A673 (cell line): ENCODE measurements at regions not wholly inside any gene's neighbourhood (a gene's known extent, or its start where the extent isn't known, plus 50 kb on each side); places are given as distances from the start of the nearest gene placed in this dataset.
A peak's percentile ranks its signal among the peaks of the same experiment; 100 is the strongest.

Experiments used
- BruUV-seq: library from RNA; stranded (reverse); fragments of 400-500 nt; replicated peaks from 2 replicates; lab custom pipeline; 2021; lab: Mats Ljungman, UMichigan
- CTCF ChIA-PET: fragments of 300-600 bp; sonication (Branson Sonifier 250); formaldehyde crosslinking; loops from one replicate; lab custom pipeline; 2022; ENCODE audit warnings: antibody characterized with exemption; lab: Charles Lee
- POLR2A ChIA-PET: fragments of 300-600 bp; sonication (Branson Sonifier 250); formaldehyde crosslinking; loops from one replicate; lab custom pipeline; 2022; ENCODE audit warnings: antibody characterized with exemption; ENCODE audit not compliant: low non-redundant PET; lab: Charles Lee
- DNase-seq: peaks from one replicate; pipeline ENCODE4 v3.0.0-alpha.2; 2015; ENCODE audit warnings: low spot score
- H3K27ac ChIP-seq: fragments of 200-600 bp; sonication (generic); 2 replicates; pipeline ENCODE4 v1.5.1; 2016; ENCODE audit warnings: mixed run types, low read depth, mild to moderate bottlenecking, mixed read lengths, antibody characterized with exemption, low read length; ENCODE audit not compliant: poor library complexity, severe bottlenecking
- H3K27me3 ChIP-seq: fragments of 200-600 bp; sonication (generic); replicated peaks from 2 replicates; pipeline ENCODE4 v1.6.1; 2017; ENCODE audit warnings: mixed run types, low read depth, mild to moderate bottlenecking, mixed read lengths, antibody characterized with exemption, low read length; ENCODE audit not compliant: insufficient read depth, poor library complexity
- H3K36me3 ChIP-seq: fragments of 200-600 bp; sonication (generic); 2 replicates; pipeline ENCODE4 v1.6.1; 2016; ENCODE audit warnings: mixed run types, mild to moderate bottlenecking, mixed read lengths, antibody characterized with exemption, low read length; ENCODE audit not compliant: insufficient read depth, poor library complexity, severe bottlenecking
- H3K4me1 ChIP-seq: fragments of 200-600 bp; sonication (generic); 2 replicates; pipeline ENCODE4 v1.6.1; 2017; ENCODE audit warnings: mixed run types, mild to moderate bottlenecking, mixed read lengths, antibody characterized with exemption, low read length; ENCODE audit not compliant: insufficient read depth, poor library complexity, severe bottlenecking
- H3K4me3 ChIP-seq: fragments of 200-600 bp; sonication (generic); 2 replicates; pipeline ENCODE4 v1.5.1; 2016; ENCODE audit warnings: low read depth, mixed run types, mild to moderate bottlenecking, mixed read lengths, low read length; ENCODE audit not compliant: poor library complexity, severe bottlenecking
- H3K9me3 ChIP-seq: fragments of 200-600 bp; sonication (generic); 2 replicates; pipeline ENCODE4 v1.6.1; 2016; ENCODE audit warnings: mixed run types, low read depth, mild to moderate bottlenecking, mixed read lengths, antibody characterized with exemption, low read length; ENCODE audit not compliant: poor library complexity, severe bottlenecking
- CTCF ChIP-seq: fragments of 300-800, 200-600 bp; sonication (generic); conservative IDR thresholded peaks from 2 replicates; pipeline ENCODE4 v1.5.1; 2017; ENCODE audit warnings: low read depth, mild to moderate bottlenecking, antibody characterized with exemption, low read length, moderate library complexity, mixed read lengths
- EZH2 ChIP-seq: fragments of 200-600 bp; sonication (generic); IDR thresholded peaks from 2 replicates; pipeline ENCODE4 v1.6.1; 2017; ENCODE audit warnings: borderline replicate concordance, low read depth, mild to moderate bottlenecking, mixed read lengths, antibody characterized with exemption, low read length; ENCODE audit not compliant: poor library complexity, severe bottlenecking
- intact Hi-C: fragments of 100-400 bp; cut with micrococcal nuclease; formaldehyde crosslinking; loops from one replicate; pipeline ENCODE4 v1.10.0; 2022; ENCODE audit not compliant: unreplicated experiment

GRCh38 chr12:127482950-127483349 is 784.0 kb upstream of the TMEM132C start:
- Histone ChIP-seq H3K36me3 (no peaks in the 10 kb centered on the region), H3K27me3 (no peaks in the 10 kb centered on the region), H3K27ac (no peak overlapping the region), H3K4me1 (no peaks in the 10 kb centered on the region), H3K9me3 (no peaks in the 10 kb centered on the region), H3K4me3 (no peak overlapping the region)
- no peak for DNase-seq
- TF ChIP-seq EZH2 (no peak), CTCF (no peak)
- intact Hi-C loops, result no loop called here
- no TSS peak for BruUV-seq
- CTCF ChIA-PET, result no interaction called here
- POLR2A ChIA-PET, result no interaction called here

- H3K4me3 ChIP-seq, result no peak overlapping the region
- DNase-seq, result peak; percentile 14
- intact Hi-C loops, result no loop called here
- no peaks in the 10 kb centered on the region for H3K36me3 ChIP-seq
- CTCF ChIA-PET, result interaction anchor here (1.0 kb wide), 1 partner anchor 192 kb away, joined by 5 read pairs; no protein-coding TSS in a partner anchor
- TF ChIP-seq CTCF (no peak), EZH2 (no peak)
- no peaks in the 10 kb centered on the region for H3K9me3 ChIP-seq
- POLR2A ChIA-PET, result no interaction called here
- H3K4me1 ChIP-seq, result no peaks in the 10 kb centered on the region
- BruUV-seq, result no TSS peak
- H3K27me3 ChIP-seq, result peaks cover 2% of the 10 kb centered on the region
- no peak overlapping the region for H3K27ac ChIP-seq
These were observed 781.4 kb upstream of the TMEM132C start for GRCh38 chr12:127485528-127485927.

- no TSS peak for BruUV-seq
- no peaks in the 10 kb centered on the region for H3K9me3 ChIP-seq
- intact Hi-C loops, result no loop called here
- TF ChIP-seq CTCF (no peak), EZH2 (no peak)
- ChIA-PET CTCF (no interaction called here), POLR2A (no interaction called here)
- peaks cover 12% of the 10 kb centered on the region for H3K27me3 ChIP-seq
- DNase-seq, result no peak
- H3K36me3 ChIP-seq, result no peaks in the 10 kb centered on the region
- no peak overlapping the region for H3K27ac ChIP-seq
- H3K4me1 ChIP-seq, result no peaks in the 10 kb centered on the region
- no peak overlapping the region for H3K4me3 ChIP-seq
These were observed 779.9 kb upstream of the TMEM132C start for GRCh38 chr12:127487031-127487430.
